ENCODE measurements at regions not wholly inside any gene's neighbourhood (a gene's known extent, or its start where the extent isn't known, plus 50 kb on each side); places are given as distances from the start of the nearest gene placed in this dataset.

DNA sequence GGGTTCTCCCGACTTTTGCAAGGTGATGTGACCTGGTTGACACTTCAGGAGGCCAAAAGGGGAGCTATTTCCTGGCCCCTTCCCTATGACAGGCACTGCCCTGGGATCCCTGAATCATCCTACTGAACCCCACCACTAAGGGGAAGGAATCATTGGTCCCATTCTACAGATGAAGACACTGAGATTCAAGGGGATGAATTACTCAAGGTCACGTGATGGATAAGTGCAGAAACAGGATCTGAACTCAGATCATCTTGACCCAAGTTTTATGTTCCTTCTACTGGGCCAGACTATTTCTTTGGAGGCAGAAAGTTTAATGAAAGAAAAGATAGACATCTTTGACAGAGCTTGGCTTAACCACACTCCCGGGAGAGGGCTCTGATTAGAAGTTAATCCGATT lies 258.7 kb downstream of the RRAGC start:
- Histone ChIP-seq H3K27me3 (peaks cover 0 to 11% (median 0%) of the 10 kb centered on the region in 4 donors), H3K4me3 (no peak overlapping the region), H3K27ac (replicated peaks in 1 of 4) (no peak overlapping the region), H3K4me1 (no peaks in the 10 kb centered on the region), H3K36me3 (no peaks in the 10 kb centered on the region), H3K9me3 (no peaks in the 10 kb centered on the region)
- 78% methylated on average over 4 of the region's 4 CpGs for WGBS
- TF ChIP-seq EP300 (IDR thresholded peaks at IDR 0.05) (no peak), POLR2A (IDR thresholded peaks at IDR 0.05; ENCODE audit: low read depth) (no peak), CTCF (IDR thresholded peaks at IDR 0.05) (no peak), POLR2AphosphoS5 (IDR thresholded peaks at IDR 0.05) (no peak)
- no peak for DNase-seq (ENCODE audit: extremely low spot score)
- intact Hi-C loops (cut with DNase I): loop anchor here (10.0 kb wide), 1 partner anchor 214 kb away; no protein-coding TSS in a partner anchor

GRCh38 chr1:38600286-38600685 lies 259.3 kb downstream of the RRAGC start:
- DNase-seq (ENCODE audit: extremely low spot score): no peak
- H3K4me1 ChIP-seq: no peaks in the 10 kb centered on the region
- H3K27me3 ChIP-seq: peaks cover 0 to 17% (median 0%) of the 10 kb centered on the region in 4 donors
- H3K36me3 ChIP-seq: no peaks in the 10 kb centered on the region
- TF ChIP-seq EP300 (IDR thresholded peaks at IDR 0.05): no peak
- TF ChIP-seq POLR2AphosphoS5 (IDR thresholded peaks at IDR 0.05): no peak
- no peak for TF ChIP-seq POLR2A (IDR thresholded peaks at IDR 0.05; ENCODE audit: low read depth)
- TF ChIP-seq CTCF (IDR thresholded peaks at IDR 0.05): no peak
- intact Hi-C loops (cut with DNase I): loop anchor here (10.0 kb wide), 1 partner anchor 215 kb away; no protein-coding TSS in a partner anchor
- WGBS: 82% methylated on average over 1 of the region's 1 CpG
- peaks cover 0 to 2% (median 0%) of the 10 kb centered on the region in 4 donors for H3K9me3 ChIP-seq
- H3K4me3 ChIP-seq: no peak overlapping the region
- no peak overlapping the region for H3K27ac ChIP-seq (replicated peaks in 1 of 4)

DNA sequence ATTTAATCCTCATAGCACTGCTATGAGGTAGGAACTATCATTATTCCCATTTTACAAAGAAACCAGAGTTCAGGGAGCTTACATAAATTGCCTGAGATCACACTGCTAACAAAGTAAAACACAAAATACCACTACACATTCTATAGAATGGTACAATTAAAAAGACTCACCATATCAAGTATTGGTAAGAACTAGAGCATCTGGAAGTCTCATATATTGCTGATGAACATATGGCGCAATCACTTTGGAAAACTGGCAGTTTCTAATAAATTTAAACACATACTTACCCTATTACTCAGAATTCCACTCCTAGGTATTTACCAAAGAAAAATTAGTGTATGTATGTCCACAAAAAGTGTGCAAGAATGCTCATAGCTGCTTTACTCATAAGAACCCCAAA lies 261.5 kb downstream of the RRAGC start:
- intact Hi-C loops (cut with DNase I): no loop called here
- H3K27me3 ChIP-seq: peaks cover 0 to 28% (median 0%) of the 10 kb centered on the region in 4 donors
- WGBS: 100% methylated on average over 1 of the region's 1 CpG
- H3K9me3 ChIP-seq: peaks cover 0 to 15% (median 5%) of the 10 kb centered on the region in 4 donors
- TF ChIP-seq POLR2AphosphoS5 (IDR thresholded peaks at IDR 0.05) (no peak), POLR2A (IDR thresholded peaks at IDR 0.05; ENCODE audit: low read depth) (no peak), EP300 (IDR thresholded peaks at IDR 0.05) (no peak), CTCF (IDR thresholded peaks at IDR 0.05) (no peak)
- no peaks in the 10 kb centered on the region for H3K4me1 ChIP-seq
- no peaks in the 10 kb centered on the region for H3K36me3 ChIP-seq
- no peak for DNase-seq (ENCODE audit: extremely low spot score)
- H3K4me3 ChIP-seq: no peak overlapping the region
- no peak overlapping the region for H3K27ac ChIP-seq (replicated peaks in 1 of 4)

DNA sequence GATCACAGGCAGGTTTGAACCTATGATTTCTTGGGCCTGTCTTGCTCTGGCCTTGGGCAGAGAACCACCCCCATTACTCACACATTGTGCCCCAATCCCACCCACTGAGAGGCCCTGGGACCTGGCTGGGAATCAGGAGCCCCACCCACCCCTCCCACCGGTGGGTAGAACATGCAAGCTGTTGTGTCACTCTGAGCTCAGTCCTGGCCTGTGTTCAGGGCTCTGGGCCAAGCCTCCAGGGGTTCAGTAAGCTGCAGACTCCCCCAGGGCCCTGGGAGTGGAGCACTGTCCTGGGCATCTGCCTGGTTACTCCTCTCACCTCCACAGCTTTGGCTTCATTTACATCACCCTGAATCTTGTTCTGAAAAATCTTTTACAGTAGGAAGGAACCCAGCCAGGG lies 270.5 kb downstream of the RRAGC start:
- TF ChIP-seq POLR2A (IDR thresholded peaks at IDR 0.05; ENCODE audit: low read depth) (no peak), EP300 (IDR thresholded peaks at IDR 0.05) (no peak), POLR2AphosphoS5 (IDR thresholded peaks at IDR 0.05) (no peak), CTCF (IDR thresholded peaks at IDR 0.05) (no peak)
- H3K9me3 ChIP-seq: peaks cover 0 to under 1% (median under 1%) of the 10 kb centered on the region in 4 donors
- intact Hi-C loops (cut with DNase I): no loop called here
- H3K27ac ChIP-seq (replicated peaks in 1 of 4): no peak overlapping the region
- no peak overlapping the region for H3K4me3 ChIP-seq
- H3K4me1 ChIP-seq: no peaks in the 10 kb centered on the region
- H3K36me3 ChIP-seq: no peaks in the 10 kb centered on the region
- 20% methylated on average over 1 of the region's 1 CpG for WGBS
- peaks cover 0 to 24% (median 0%) of the 10 kb centered on the region in 4 donors for H3K27me3 ChIP-seq
- no peak for DNase-seq (ENCODE audit: extremely low spot score)

GRCh38 chr1:38587766-38588165 lies 271.8 kb downstream of the RRAGC start:
- intact Hi-C loops (cut with DNase I): no loop called here

More at GRCh38 chr1:38587766-38588165, 271.8 kb downstream of the RRAGC start:
- WGBS: 68% methylated on average over 2 of the region's 2 CpGs
- H3K27ac ChIP-seq (replicated peaks in 1 of 4): no peak overlapping the region
- no peaks in the 10 kb centered on the region for H3K4me1 ChIP-seq
- peaks cover 0 to 26% (median 0%) of the 10 kb centered on the region in 4 donors for H3K27me3 ChIP-seq
- DNase-seq (ENCODE audit: extremely low spot score): no peak
- H3K36me3 ChIP-seq: no peaks in the 10 kb centered on the region
- H3K4me3 ChIP-seq: no peak overlapping the region
- TF ChIP-seq POLR2AphosphoS5 (IDR thresholded peaks at IDR 0.05): no peak
- TF ChIP-seq EP300 (IDR thresholded peaks at IDR 0.05): no peak
- no peak for TF ChIP-seq POLR2A (IDR thresholded peaks at IDR 0.05; ENCODE audit: low read depth)
- TF ChIP-seq CTCF (IDR thresholded peaks at IDR 0.05): no peak
- H3K9me3 ChIP-seq: no peaks in the 10 kb centered on the region
